HG03039 (cell line): ENCODE measurements at regions not wholly inside any gene's neighbourhood (a gene's known extent, or its start where the extent isn't known, plus 50 kb on each side); places are given as distances from the start of the nearest gene placed in this dataset.

Experiments
- ATAC-seq: cut with Tn5 transposase; IDR thresholded peaks from one replicate; pipeline ENCODE4 v1.9.1; 2021; ENCODE audit warnings: mild to moderate bottlenecking, moderate library complexity; ENCODE audit not compliant: unreplicated experiment

- ATAC-seq, result no peak
Observed at GRCh38 chr10:3363311-3364045, 190.9 kb upstream of the PITRM1 start.

GRCh38 chr10:3362394-3362793 lies 189.8 kb upstream of the PITRM1 start:
- ATAC-seq, result no peak

- ATAC-seq, result no peak
Observed at GRCh38 chr10:3361640-3362039, 189.1 kb upstream of the PITRM1 start.

GRCh38 chr10:3357737-3358136 lies 185.2 kb upstream of the PITRM1 start:
- no peak for ATAC-seq

- no peak for ATAC-seq
Observed at GRCh38 chr10:3355536-3355935, 183.0 kb upstream of the PITRM1 start.

GRCh38 chr10:3354174-3354900 lies 181.8 kb upstream of the PITRM1 start:
- no peak for ATAC-seq

- no peak for ATAC-seq
Observed at GRCh38 chr10:3353235-3353634, 180.7 kb upstream of the PITRM1 start.

GRCh38 chr10:3350617-3351258 lies 178.2 kb upstream of the PITRM1 start:
- no peak for ATAC-seq

- ATAC-seq, result no peak
Observed at GRCh38 chr10:3350205-3350604, 177.6 kb upstream of the PITRM1 start.

- ATAC-seq, result no peak
Observed at GRCh38 chr10:3348564-3348963, 176.0 kb upstream of the PITRM1 start.

GRCh38 chr10:3347413-3348182 lies 175.0 kb upstream of the PITRM1 start:
- ATAC-seq, result no peak

GRCh38 chr10:3346851-3347250 lies 174.3 kb upstream of the PITRM1 start:
- no peak for ATAC-seq

GRCh38 chr10:3342771-3343170 lies 170.2 kb upstream of the PITRM1 start:
- ATAC-seq, result no peak

- no peak for ATAC-seq
Observed at GRCh38 chr10:3340127-3340730, 167.6 kb upstream of the PITRM1 start.

GRCh38 chr10:3339531-3339950 lies 167.0 kb upstream of the PITRM1 start:
- no peak for ATAC-seq

GRCh38 chr10:3339121-3339520 lies 166.5 kb upstream of the PITRM1 start:
- no peak for ATAC-seq

- ATAC-seq, result no peak
Observed at GRCh38 chr10:3337741-3338140, 165.2 kb upstream of the PITRM1 start.

GRCh38 chr10:3336673-3337293 lies 164.2 kb upstream of the PITRM1 start:
- no peak for ATAC-seq

GRCh38 chr10:3333426-3333825 lies 160.8 kb upstream of the PITRM1 start:
- ATAC-seq, result no peak

- ATAC-seq, result no peak
Observed at GRCh38 chr10:3331690-3332230, 159.2 kb upstream of the PITRM1 start.
